ENCODE measurements at regions not wholly inside any gene's neighbourhood (a gene's known extent, or its start where the extent isn't known, plus 50 kb on each side); places are given as distances from the start of the nearest gene placed in this dataset.

GRCh38 chr12:78617683-78618082 lies 246.9 kb upstream of the SYT1 start:
- no peak for TF ChIP-seq GATA2 (IDR thresholded peaks at IDR 0.05; ENCODE audit: low read depth, low read length)
- TF ChIP-seq GATA3 (IDR thresholded peaks at IDR 0.05; ENCODE audit: low read depth, low read length): no peak
